Stimulated activated CD4-positive, alpha-beta T cell treated with anti-CD3 and anti-CD28 coated beads, Interleukin-2, amount 100 ng/mL, for 48 hours (primary cell): ENCODE measurements at regions not wholly inside any gene's neighbourhood (a gene's known extent, or its start where the extent isn't known, plus 50 kb on each side); places are given as distances from the start of the nearest gene placed in this dataset.

Experiments used
- DNase-seq, 2 donors: peaks; one replicate each; pipeline ENCODE4 v3.0.0-alpha.2; 2020

GRCh38 chr6:140857739-140858380 lies 1274.9 kb upstream of the GJE1 start:
- DNase-seq: no peak

GRCh38 chr6:140855520-140855919 lies 1277.2 kb upstream of the GJE1 start:
- DNase-seq: no peak

GRCh38 chr6:140854318-140854717 lies 1278.4 kb upstream of the GJE1 start:
- no peak for DNase-seq

GRCh38 chr6:140850438-140850837 lies 1282.3 kb upstream of the GJE1 start:
- DNase-seq: no peak

GRCh38 chr6:140849456-140849855 lies 1283.3 kb upstream of the GJE1 start:
- no peak for DNase-seq

- no peak for DNase-seq
Measured at GRCh38 chr6:140847262-140847645, 1285.5 kb upstream of the GJE1 start.

- no peak for DNase-seq
Measured at GRCh38 chr6:140846503-140847261, 1286.0 kb upstream of the GJE1 start.

- DNase-seq: no peak
Measured at GRCh38 chr6:140845701-140846100, 1287.0 kb upstream of the GJE1 start.

GRCh38 chr6:140844167-140844566 lies 1288.6 kb upstream of the GJE1 start:
- no peak for DNase-seq

- no peak for DNase-seq
Measured at GRCh38 chr6:140833408-140833807, 1299.3 kb upstream of the GJE1 start.

GRCh38 chr6:140830666-140831065 lies 1302.1 kb upstream of the GJE1 start:
- no peak for DNase-seq

- DNase-seq: no peak
Measured at GRCh38 chr6:140828856-140829255, 1303.9 kb upstream of the GJE1 start.

- no peak for DNase-seq
Measured at GRCh38 chr6:140827593-140827992, 1305.1 kb upstream of the GJE1 start.

GRCh38 chr6:140825731-140826130 lies 1307.0 kb upstream of the GJE1 start:
- DNase-seq: no peak

- DNase-seq: no peak
Measured at GRCh38 chr6:140824595-140824994, 1308.1 kb upstream of the GJE1 start.

GRCh38 chr6:140821196-140821595 lies 1311.5 kb upstream of the GJE1 start:
- DNase-seq: no peak

GRCh38 chr6:140817176-140817575 lies 1315.5 kb upstream of the GJE1 start:
- no peak for DNase-seq

- no peak for DNase-seq
Measured at GRCh38 chr6:140816681-140817080, 1316.0 kb upstream of the GJE1 start.

- no peak for DNase-seq
Measured at GRCh38 chr6:140812636-140813035, 1320.1 kb upstream of the GJE1 start.

- no peak for DNase-seq
Measured at GRCh38 chr6:140811642-140812041, 1321.1 kb upstream of the GJE1 start.

- DNase-seq: no peak
Measured at GRCh38 chr6:140809694-140810101, 1323.0 kb upstream of the GJE1 start.

- no peak for DNase-seq
Measured at GRCh38 chr6:140806431-140806830, 1326.3 kb upstream of the GJE1 start.

- DNase-seq: no peak
Measured at GRCh38 chr6:140794544-140794943, 1338.2 kb upstream of the GJE1 start.

GRCh38 chr6:140790109-140790508 lies 1342.6 kb upstream of the GJE1 start:
- no peak for DNase-seq

- no peak for DNase-seq
Measured at GRCh38 chr6:140789466-140789865, 1343.3 kb upstream of the GJE1 start.
